MCF 10A (cell line): ENCODE measurements at regions not wholly inside any gene's neighbourhood (a gene's known extent, or its start where the extent isn't known, plus 50 kb on each side); places are given as distances from the start of the nearest gene placed in this dataset.
"Not testable (repeated sequence)": the region's sequence is repeated elsewhere in the genome, so short reads cannot be mapped to it uniquely, and the experiment has no call there.

Experiments used
- BruUV-seq: library from RNA; stranded (reverse); fragments of 400-500 nt; replicated peaks from 2 replicates; lab custom pipeline; 2021; lab: Mats Ljungman, UMichigan
- CTCF ChIA-PET: fragments of 300-600 bp; sonication (Branson Sonifier 250); formaldehyde crosslinking; extraction: SDS; loops from one replicate; lab custom pipeline; 2021; ENCODE audit warnings: antibody characterized with exemption, inconsistent platforms; lab: Yijun Ruan, JAX
- POLR2A ChIA-PET: fragments of 300-600, 350-650 bp; sonication (Branson Sonifier 250); formaldehyde crosslinking; extraction: SDS; loops from one replicate; lab custom pipeline; 2020; ENCODE audit warnings: antibody characterized with exemption, inconsistent platforms; lab: Yijun Ruan, JAX
- DNase-seq: peaks from one replicate; pipeline ENCODE4 v3.0.0-alpha.2; 2018; ENCODE audit not compliant: unreplicated experiment
- H3K27ac Mint-ChIP-seq: one replicate; pipeline ENCODE4 v1.8.0; 2022; ENCODE audit warnings: mild to moderate bottlenecking, low read depth, mixed read lengths; ENCODE audit not compliant: unreplicated experiment
- H3K27me3 Mint-ChIP-seq: one replicate; pipeline ENCODE4 v1.8.0; 2022; ENCODE audit warnings: mixed read lengths; ENCODE audit not compliant: insufficient read depth, unreplicated experiment
- H3K36me3 Mint-ChIP-seq: one replicate; pipeline ENCODE4 v1.8.0; 2022; ENCODE audit warnings: mild to moderate bottlenecking, moderate library complexity, mixed read lengths; ENCODE audit not compliant: insufficient read depth, unreplicated experiment
- H3K4me1 Mint-ChIP-seq: one replicate; pipeline ENCODE4 v1.8.0; 2022; ENCODE audit warnings: mixed read lengths; ENCODE audit not compliant: insufficient read depth, unreplicated experiment
- H3K4me3 Mint-ChIP-seq: one replicate; pipeline ENCODE4 v1.8.0; 2022; ENCODE audit warnings: mild to moderate bottlenecking, moderate library complexity, mixed read lengths; ENCODE audit not compliant: unreplicated experiment
- H3K9me3 Mint-ChIP-seq: one replicate; pipeline ENCODE4 v1.8.0; 2022; ENCODE audit warnings: mixed read lengths; ENCODE audit not compliant: unreplicated experiment
- intact Hi-C: fragments of 100-400 bp; cut with micrococcal nuclease; formaldehyde crosslinking; loops from 2 replicates; pipeline ENCODE4 v1.14.1; 2022
- TF ChIP-seq, protein P1 (sequence below): fragments of 200-600 bp; IDR thresholded peaks from one replicate; pipeline ENCODE4 v1.8.0; 2022; ENCODE audit warnings: antibody characterized with exemption, mild to moderate bottlenecking; ENCODE audit not compliant: unreplicated experiment

GRCh38 chr5:8839361-8840055 lies 706.4 kb downstream of the SEMA5A start:
- H3K36me3 Mint-ChIP-seq: no peaks in the 10 kb centered on the region
- ChIA-PET POLR2A (no interaction called here), CTCF (interaction anchor here (0.6 kb wide), 1 partner anchor 92 kb away, joined by 3 read pairs; no protein-coding TSS in a partner anchor)
- no peaks in the 10 kb centered on the region for H3K9me3 Mint-ChIP-seq
- peaks cover 13% of the 10 kb centered on the region for H3K4me1 Mint-ChIP-seq
- TF ChIP-seq, protein P1, sequence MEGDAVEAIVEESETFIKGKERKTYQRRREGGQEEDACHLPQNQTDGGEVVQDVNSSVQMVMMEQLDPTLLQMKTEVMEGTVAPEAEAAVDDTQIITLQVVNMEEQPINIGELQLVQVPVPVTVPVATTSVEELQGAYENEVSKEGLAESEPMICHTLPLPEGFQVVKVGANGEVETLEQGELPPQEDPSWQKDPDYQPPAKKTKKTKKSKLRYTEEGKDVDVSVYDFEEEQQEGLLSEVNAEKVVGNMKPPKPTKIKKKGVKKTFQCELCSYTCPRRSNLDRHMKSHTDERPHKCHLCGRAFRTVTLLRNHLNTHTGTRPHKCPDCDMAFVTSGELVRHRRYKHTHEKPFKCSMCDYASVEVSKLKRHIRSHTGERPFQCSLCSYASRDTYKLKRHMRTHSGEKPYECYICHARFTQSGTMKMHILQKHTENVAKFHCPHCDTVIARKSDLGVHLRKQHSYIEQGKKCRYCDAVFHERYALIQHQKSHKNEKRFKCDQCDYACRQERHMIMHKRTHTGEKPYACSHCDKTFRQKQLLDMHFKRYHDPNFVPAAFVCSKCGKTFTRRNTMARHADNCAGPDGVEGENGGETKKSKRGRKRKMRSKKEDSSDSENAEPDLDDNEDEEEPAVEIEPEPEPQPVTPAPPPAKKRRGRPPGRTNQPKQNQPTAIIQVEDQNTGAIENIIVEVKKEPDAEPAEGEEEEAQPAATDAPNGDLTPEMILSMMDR: no peak
- DNase-seq: no peak
- intact Hi-C loops: no loop called here
- no TSS peak for BruUV-seq
- H3K4me3 Mint-ChIP-seq: no peak overlapping the region
- H3K27ac Mint-ChIP-seq: no peak overlapping the region
- H3K27me3 Mint-ChIP-seq: no peaks in the 10 kb centered on the region

GRCh38 chr5:8840237-8840636 lies 705.6 kb downstream of the SEMA5A start:
- DNase-seq: no peak
- no peak overlapping the region for H3K4me3 Mint-ChIP-seq
- POLR2A ChIA-PET: interaction anchor here (0.6 kb wide), 1 partner anchor 67 kb away, joined by 3 read pairs; no protein-coding TSS in a partner anchor
- no peak overlapping the region for H3K27ac Mint-ChIP-seq
- no peaks in the 10 kb centered on the region for H3K36me3 Mint-ChIP-seq
- no peaks in the 10 kb centered on the region for H3K27me3 Mint-ChIP-seq
- CTCF ChIA-PET: interaction anchor here (0.6 to 0.7 kb wide), 3 partner anchors 18 to 371 kb away, joined by 3 to 4 read pairs (median 3); no protein-coding TSS in a partner anchor
- no peaks in the 10 kb centered on the region for H3K9me3 Mint-ChIP-seq
- intact Hi-C loops: no loop called here
- TF ChIP-seq, protein P1: no peak
- no TSS peak for BruUV-seq
- H3K4me1 Mint-ChIP-seq: peaks cover 13% of the 10 kb centered on the region

GRCh38 chr5:8840746-8841145 lies 705.1 kb downstream of the SEMA5A start:
- POLR2A ChIA-PET: interaction anchor here (0.6 kb wide), 1 partner anchor 66 kb away, joined by 3 read pairs; no protein-coding TSS in a partner anchor
- H3K9me3 Mint-ChIP-seq, H3K36me3 Mint-ChIP-seq, intact Hi-C loops, H3K4me3 Mint-ChIP-seq, H3K27ac Mint-ChIP-seq, H3K27me3 Mint-ChIP-seq, BruUV-seq, DNase-seq: not testable (repeated sequence)
- CTCF ChIA-PET: interaction anchor here (0.6 to 0.9 kb wide), 4 partner anchors 17 to 371 kb away, joined by 3 to 4 read pairs (median 3); no protein-coding TSS in a partner anchor
- H3K4me1 Mint-ChIP-seq: peaks cover 13% of the 10 kb centered on the region

GRCh38 chr5:8842971-8843551 lies 702.8 kb downstream of the SEMA5A start:
- Mint-ChIP-seq H3K27ac (no peak overlapping the region), H3K36me3 (no peaks in the 10 kb centered on the region), H3K4me1 (peaks cover 13% of the 10 kb centered on the region), H3K27me3 (no peaks in the 10 kb centered on the region), H3K9me3 (no peaks in the 10 kb centered on the region), H3K4me3 (no peak overlapping the region)
- intact Hi-C loops: loop anchor here (1.0 kb wide), 1 partner anchor 87 kb away; no protein-coding TSS in a partner anchor
- ChIA-PET POLR2A (interaction anchor here (0.7 kb wide), 1 partner anchor 22 kb away, joined by 3 read pairs; no protein-coding TSS in a partner anchor), CTCF (interaction anchor here (0.7 to 3.2 kb wide), 12 partner anchors 8 to 915 kb away, joined by 3 to 20 read pairs (median 4); no protein-coding TSS in a partner anchor)
- TF ChIP-seq, protein P1: peak; percentile 27
- DNase-seq: peak; percentile 47
- BruUV-seq: no TSS peak
